GM12878 (cell line): ENCODE measurements at regions not wholly inside any gene's neighbourhood (a gene's known extent, or its start where the extent isn't known, plus 50 kb on each side); places are given as distances from the start of the nearest gene placed in this dataset.

Experiments used
- ATAC-seq: fragments of 200-7000 bp; cut with Tn5 transposase; 3 replicates; pipeline ENCODE4 v1.9.1; 2020; ENCODE audit warnings: mild to moderate bottlenecking, moderate library complexity
- BruUV-seq: library from RNA; stranded (reverse); fragments of 400-500 nt; replicated peaks from 2 replicates; lab custom pipeline; 2021; lab: Mats Ljungman, UMichigan
- CTCF ChIA-PET: fragments of 300-600 bp; sonication (Branson Sonifier 250); formaldehyde crosslinking; extraction: SDS; loops from one replicate; lab custom pipeline; 2021; ENCODE audit warnings: inconsistent platforms; lab: Yijun Ruan, JAX
- POLR2A ChIA-PET: fragments of 350-600 bp; formaldehyde crosslinking; extraction: SDS; loops from one replicate; lab custom pipeline; 2021; ENCODE audit warnings: inconsistent platforms; lab: Charles Lee
- RAD21 ChIA-PET: fragments of 300-600 bp; sonication (Branson Sonifier 250); formaldehyde crosslinking; loops from one replicate; lab custom pipeline; 2023; ENCODE audit warnings: antibody characterized with exemption; ENCODE audit not compliant: unreplicated experiment; lab: Charles Lee
- SMC1A ChIA-PET: fragments of 300-600 bp; sonication (Branson Sonifier 250); formaldehyde crosslinking; loops from one replicate; lab custom pipeline; 2023; ENCODE audit not compliant: unreplicated experiment, uncharacterized antibody; lab: Charles Lee
- DNase-seq: peaks from one replicate; pipeline ENCODE4 v3.0.0-alpha.2; 2011; ENCODE audit warnings: low read depth, low spot score
- FAIRE-seq: peaks from 3 replicates; lab custom pipeline; 2011; peaks lifted over from hg19 to GRCh38; lab: Jason Lieb, UNC
- H2AFZ ChIP-seq: 2 replicates; pipeline ENCODE4 v1.6.0; 2011; ENCODE audit warnings: low read depth, low read length, control low read depth; ENCODE audit not compliant: control insufficient read depth
- H3K27ac ChIP-seq: 2 replicates; pipeline ENCODE4 v1.5.1; 2011; ENCODE audit warnings: control low read depth; ENCODE audit not compliant: control insufficient read depth, insufficient read depth
- H3K27me3 ChIP-seq, 2 experiments: replicated peaks in 1 of 2; 2 replicates each; pipeline versions ENCODE4 v1.6.0 to v1.6.1; 2011; ENCODE audit warnings: low read length in 1 of 2; ENCODE audit not compliant: control insufficient read depth in 2 of 2, insufficient read depth in 2 of 2
- H3K36me3 ChIP-seq, 2 experiments: 2 replicates each; pipeline ENCODE4 v1.5.1; 2011; ENCODE audit warnings: low read length in 1 of 2; ENCODE audit not compliant: control insufficient read depth in 2 of 2, insufficient read depth in 2 of 2
- H3K4me1 ChIP-seq: 2 replicates; pipeline ENCODE4 v1.6.1; 2011; ENCODE audit warnings: mild to moderate bottlenecking, low read length, moderate library complexity, mixed read lengths; ENCODE audit not compliant: control insufficient read depth, insufficient read depth
- H3K4me2 ChIP-seq: 2 replicates; pipeline ENCODE4 v1.6.0; 2011; ENCODE audit warnings: control low read depth; ENCODE audit not compliant: control insufficient read depth, insufficient read depth
- H3K4me3 ChIP-seq: fragments of 200-600 bp; sonication (generic); 2 replicates; pipeline ENCODE4 v1.5.1; 2016
- H3K79me2 ChIP-seq: 2 replicates; pipeline ENCODE4 v1.6.0; 2011; ENCODE audit warnings: low read length; ENCODE audit not compliant: control insufficient read depth, insufficient read depth
- H3K9ac ChIP-seq: 2 replicates; pipeline ENCODE4 v1.8.0; 2011; ENCODE audit warnings: low read length, control low read depth, mixed read lengths; ENCODE audit not compliant: control insufficient read depth, insufficient read depth
- H3K9me3 ChIP-seq: replicated peaks from 3 replicates; pipeline ENCODE4 v1.5.1; 2011; ENCODE audit warnings: mild to moderate bottlenecking, low read length; ENCODE audit not compliant: control insufficient read depth, insufficient read depth
- H4K20me1 ChIP-seq: 2 replicates; pipeline ENCODE4 v1.6.0; 2011; ENCODE audit not compliant: control insufficient read depth, insufficient read depth
- BMI1 ChIP-seq: fragments of 450-650 bp; IDR thresholded peaks from 2 replicates; pipeline ENCODE4 v1.6.1; 2016; ENCODE audit warnings: mild to moderate bottlenecking, moderate library complexity, borderline replicate concordance
- EGR1 ChIP-seq, 2 experiments: IDR thresholded peaks; 1 replicate in 1 of 2; 2 replicates in 1 of 2; pipeline ENCODE4 v1.6.1; 2011 to 2012; ENCODE audit warnings: low read depth in 2 of 2, low read length in 2 of 2, borderline replicate concordance in 1 of 2, mild to moderate bottlenecking in 1 of 2, moderate library complexity in 1 of 2
- EP300 ChIP-seq, 2 experiments: fragments of 150-350 bp in 1 of 2; IDR thresholded peaks; 2 replicates each; pipeline ENCODE4 v1.6.1; 2011 to 2012; ENCODE audit warnings: low read depth in 2 of 2, low read length in 2 of 2, borderline replicate concordance in 1 of 2, improper control_type of control experiment in 1 of 2, inconsistent platforms in 1 of 2; ENCODE audit not compliant: control insufficient read depth in 1 of 2
- FOXK2 ChIP-seq: fragments of 450-650 bp; IDR thresholded peaks from 2 replicates; pipeline ENCODE4 v1.6.1; 2017; ENCODE audit warnings: mild to moderate bottlenecking, moderate library complexity
- IRF3 ChIP-seq: fragments of 450-650 bp; IDR thresholded peaks from 2 replicates; pipeline ENCODE4 v1.6.1; 2014; ENCODE audit warnings: mild to moderate bottlenecking
- NRF1 ChIP-seq: conservative IDR thresholded peaks from 2 replicates; pipeline ENCODE4 v1.6.1; 2011; ENCODE audit warnings: mild to moderate bottlenecking, low read depth, low read length, improper control_type of control experiment
- RAD51 ChIP-seq: fragments of 450-650 bp; IDR thresholded peaks from 2 replicates; pipeline ENCODE4 v1.6.1; 2016; ENCODE audit warnings: moderate library complexity, mild to moderate bottlenecking, inconsistent platforms
- RBBP5 ChIP-seq: fragments of 200-600 bp; sonication (generic); conservative IDR thresholded peaks from 2 replicates; pipeline ENCODE4 v1.6.1; 2016
- RFX5 ChIP-seq: IDR thresholded peaks from 2 replicates; pipeline ENCODE4 v1.6.1; 2011; ENCODE audit warnings: low read depth, low read length, improper control_type of control experiment
- SMARCA5 ChIP-seq: fragments of 450-650 bp; IDR thresholded peaks from 2 replicates; pipeline ENCODE4 v1.6.1; 2017; ENCODE audit warnings: mild to moderate bottlenecking
- SREBF1 ChIP-seq: IDR thresholded peaks from 2 replicates; pipeline ENCODE4 v1.6.1; 2012; ENCODE audit warnings: mild to moderate bottlenecking, low read length
- SREBF2 ChIP-seq: IDR thresholded peaks from 2 replicates; pipeline ENCODE4 v1.6.1; 2012; ENCODE audit warnings: mild to moderate bottlenecking, low read length
- ZBTB4 ChIP-seq: fragments of 450-650 bp; formaldehyde crosslinking; IDR thresholded peaks from 2 replicates; pipeline ENCODE4 v1.4.0; 2022; ENCODE audit warnings: mild to moderate bottlenecking, moderate library complexity
- ZNF384 ChIP-seq: IDR thresholded peaks from 2 replicates; pipeline ENCODE4 v1.6.1; 2012; ENCODE audit warnings: low read depth, mild to moderate bottlenecking, low read length, improper control_type of control experiment, borderline replicate concordance
- WGBS: methylation state at CpG from one replicate; pipeline ENCODE4 v1.1.6; 2016; ENCODE audit warnings: low lambda C conversion rate; ENCODE audit not compliant: insufficient replicate concordance, insufficient coverage; ENCODE audit errors: missing lambda C conversion rate; 5-methylcytosine and 5-hydroxymethylcytosine counted together
- in situ Hi-C: fragments of 300-500 bp; cut with MboI; formaldehyde crosslinking; loops from 9 replicates; pipeline ENCODE4 v1.14.3; 2018; ENCODE audit warnings: mixed read lengths
- intact Hi-C: fragments of 100-400 bp; cut with micrococcal nuclease; formaldehyde crosslinking; loops from one replicate; pipeline ENCODE4 v1.14.2; 2022; ENCODE audit not compliant: unreplicated experiment

GRCh38 chr6:169156108-169156792, 97.4 kb downstream of the THBS2 start:
- ChIA-PET RAD21 (no interaction called here), SMC1A (no interaction called here), CTCF (no interaction called here), POLR2A (no interaction called here)
- Histone ChIP-seq H3K27ac (no peak overlapping the region), H3K4me1 (no peaks in the 10 kb centered on the region), H3K9ac (no peak overlapping the region), H3K4me2 (no peak overlapping the region), H3K36me3 (no peaks in the 10 kb centered on the region), H3K4me3 (no peak overlapping the region), H3K79me2 (no peaks in the 10 kb centered on the region), H3K9me3 (no peaks in the 10 kb centered on the region), H2AFZ (no peak overlapping the region), H4K20me1 (no peaks in the 10 kb centered on the region), H3K27me3 (no peaks in the 10 kb centered on the region)
- TF ChIP-seq SREBF2 (no peak), IRF3 (no peak), NRF1 (no peak)
- DNase-seq (no peak), FAIRE-seq (no peak), ATAC-seq (no peak)
- in situ Hi-C loops = no loop called here
- intact Hi-C loops = no loop called here
- BruUV-seq = no TSS peak
- WGBS = 42% methylated on average over 17 of the region's 17 CpGs

GRCh38 chr6:169155481-169155880, 98.2 kb downstream of the THBS2 start:
- no peaks in the 10 kb centered on the region for H3K36me3 ChIP-seq
- no peaks in the 10 kb centered on the region for H4K20me1 ChIP-seq
- DNase-seq = no peak
- ChIA-PET POLR2A (no interaction called here), RAD21 (no interaction called here), SMC1A (no interaction called here), CTCF (no interaction called here)
- intact Hi-C loops = no loop called here
- no peaks in the 10 kb centered on the region for H3K27me3 ChIP-seq
- H3K4me3 ChIP-seq = no peak overlapping the region
- 42% methylated on average over 7 of the region's 7 CpGs for WGBS
- no TSS peak for BruUV-seq
- no peak overlapping the region for H3K4me2 ChIP-seq
- H3K79me2 ChIP-seq = no peaks in the 10 kb centered on the region
- no peak overlapping the region for H2AFZ ChIP-seq
- in situ Hi-C loops = no loop called here
- H3K27ac ChIP-seq = no peak overlapping the region
- no peak for ATAC-seq
- no peak overlapping the region for H3K9ac ChIP-seq
- no peak for FAIRE-seq
- no peaks in the 10 kb centered on the region for H3K9me3 ChIP-seq
- H3K4me1 ChIP-seq = no peaks in the 10 kb centered on the region
- TF ChIP-seq EP300 (IDR thresholded peaks at IDR 0.05; ENCODE audit: borderline replicate concordance in 1 of 2, control insufficient read depth in 1 of 2, low read depth in 2 of 2, low read length in 2 of 2) (no peak), RAD51 (no peak), RFX5 (no peak), FOXK2 (no peak), SMARCA5 (no peak), SREBF1 (no peak), ZBTB4 (no peak), RBBP5 (no peak), EGR1 (IDR thresholded peaks at IDR 0.05; ENCODE audit: borderline replicate concordance in 1 of 2, low read depth in 2 of 2, low read length in 2 of 2) (no peak), BMI1 (no peak), ZNF384 (no peak)
